DND-41 (cell line): ENCODE measurements at regions not wholly inside any gene's neighbourhood (a gene's known extent, or its start where the extent isn't known, plus 50 kb on each side); places are given as distances from the start of the nearest gene placed in this dataset.

Experiments
- ATAC-seq: fragments of 200-7000 bp; cut with Tn5 transposase; 3 replicates; pipeline ENCODE4 v1.9.1; 2021; ENCODE audit warnings: low read depth; ENCODE audit not compliant: insufficient read depth
- DNase-seq: peaks from one replicate; pipeline ENCODE4 v3.0.0-alpha.2; 2020
- H2AFZ ChIP-seq: 2 replicates; pipeline ENCODE4 v1.6.0; 2012; ENCODE audit warnings: low read depth, low read length
- H3K27ac ChIP-seq: 2 replicates; pipeline ENCODE4 v1.5.1; 2012; ENCODE audit warnings: low read length, inconsistent platforms
- H3K27me3 ChIP-seq: fragments of 200-600 bp; sonication (generic); 2 replicates; pipeline ENCODE4 v1.6.0; 2012; ENCODE audit warnings: low read length, mild to moderate bottlenecking, inconsistent platforms; ENCODE audit not compliant: insufficient read depth, poor library complexity
- H3K36me3 ChIP-seq: 2 replicates; pipeline ENCODE4 v1.5.1; 2012; ENCODE audit warnings: low read length, inconsistent platforms; ENCODE audit not compliant: insufficient read depth
- H3K4me1 ChIP-seq: 2 replicates; pipeline ENCODE4 v1.5.1; 2012; ENCODE audit warnings: mild to moderate bottlenecking, low read length; ENCODE audit not compliant: insufficient read depth
- H3K4me2 ChIP-seq: 2 replicates; pipeline ENCODE4 v1.6.0; 2012; ENCODE audit warnings: mild to moderate bottlenecking, moderate library complexity, low read length, inconsistent platforms; ENCODE audit not compliant: insufficient read depth
- H3K4me3 ChIP-seq, 2 experiments: fragments of 200-600 bp in 1 of 2; shearing (Covaris generic) in 1 of 2; 2 replicates each; pipeline ENCODE4 v1.5.1; 2012 to 2016; ENCODE audit warnings: inconsistent platforms in 2 of 2, low read length in 2 of 2, mild to moderate bottlenecking in 2 of 2, low read depth in 1 of 2, moderate library complexity in 1 of 2
- H3K79me2 ChIP-seq: 2 replicates; pipeline ENCODE4 v1.6.0; 2012; ENCODE audit warnings: low read length, inconsistent platforms; ENCODE audit not compliant: insufficient read depth
- H3K9ac ChIP-seq: 2 replicates; pipeline ENCODE4 v1.6.0; 2012; ENCODE audit warnings: low read depth, mild to moderate bottlenecking, inconsistent platforms, low read length, moderate library complexity
- H3K9me3 ChIP-seq: 2 replicates; pipeline ENCODE4 v1.5.1; 2012; ENCODE audit warnings: low read length, moderate library complexity, mild to moderate bottlenecking, inconsistent platforms; ENCODE audit not compliant: insufficient read depth, severe bottlenecking
- H4K20me1 ChIP-seq: 2 replicates; pipeline ENCODE4 v1.6.0; 2012; ENCODE audit warnings: low read length; ENCODE audit not compliant: insufficient read depth
- EZH2 ChIP-seq: IDR thresholded peaks from 3 replicates; pipeline ENCODE4 v1.6.1; 2012; ENCODE audit warnings: borderline replicate concordance, low read depth, mild to moderate bottlenecking, moderate library complexity, low read length, inconsistent platforms; ENCODE audit not compliant: severe bottlenecking
- TF ChIP-seq, protein P1 (sequence below): IDR thresholded peaks from 2 replicates; pipeline ENCODE4 v1.5.1; 2012; ENCODE audit warnings: borderline replicate concordance, low read length, moderate library complexity, mild to moderate bottlenecking; ENCODE audit not compliant: poor library complexity, severe bottlenecking; ENCODE audit errors: extremely low read depth

DNA sequence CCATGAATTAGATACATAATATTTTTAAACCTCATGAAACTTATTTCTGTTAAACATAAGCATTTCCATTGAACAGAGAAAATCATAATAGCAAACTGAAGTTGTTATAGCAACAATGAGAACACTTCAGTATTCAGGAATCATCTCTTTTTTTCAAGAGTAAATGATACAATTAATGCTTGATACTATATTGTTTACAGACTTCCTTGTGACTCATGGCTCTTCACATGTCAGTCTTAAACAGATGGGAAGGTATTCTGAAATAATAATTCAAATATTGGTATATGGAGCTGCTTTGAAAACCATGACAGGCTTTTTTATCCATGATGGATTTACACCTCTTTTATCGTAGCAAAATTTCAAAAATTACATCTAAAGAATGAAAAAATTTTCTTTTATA is 226.5 kb upstream of the RBMS1 start:
- Histone ChIP-seq H2AFZ (no peak overlapping the region), H3K36me3 (no peaks in the 10 kb centered on the region), H3K4me1 (no peaks in the 10 kb centered on the region), H3K27me3 (no peaks in the 10 kb centered on the region), H3K9ac (no peak overlapping the region), H3K4me2 (no peak overlapping the region), H4K20me1 (no peaks in the 10 kb centered on the region), H3K79me2 (no peaks in the 10 kb centered on the region), H3K27ac (no peak overlapping the region), H3K4me3 (no peak overlapping the region), H3K9me3 (no peaks in the 10 kb centered on the region)
- DNase-seq (no peak), ATAC-seq (no peak)
- TF ChIP-seq, protein P1, sequence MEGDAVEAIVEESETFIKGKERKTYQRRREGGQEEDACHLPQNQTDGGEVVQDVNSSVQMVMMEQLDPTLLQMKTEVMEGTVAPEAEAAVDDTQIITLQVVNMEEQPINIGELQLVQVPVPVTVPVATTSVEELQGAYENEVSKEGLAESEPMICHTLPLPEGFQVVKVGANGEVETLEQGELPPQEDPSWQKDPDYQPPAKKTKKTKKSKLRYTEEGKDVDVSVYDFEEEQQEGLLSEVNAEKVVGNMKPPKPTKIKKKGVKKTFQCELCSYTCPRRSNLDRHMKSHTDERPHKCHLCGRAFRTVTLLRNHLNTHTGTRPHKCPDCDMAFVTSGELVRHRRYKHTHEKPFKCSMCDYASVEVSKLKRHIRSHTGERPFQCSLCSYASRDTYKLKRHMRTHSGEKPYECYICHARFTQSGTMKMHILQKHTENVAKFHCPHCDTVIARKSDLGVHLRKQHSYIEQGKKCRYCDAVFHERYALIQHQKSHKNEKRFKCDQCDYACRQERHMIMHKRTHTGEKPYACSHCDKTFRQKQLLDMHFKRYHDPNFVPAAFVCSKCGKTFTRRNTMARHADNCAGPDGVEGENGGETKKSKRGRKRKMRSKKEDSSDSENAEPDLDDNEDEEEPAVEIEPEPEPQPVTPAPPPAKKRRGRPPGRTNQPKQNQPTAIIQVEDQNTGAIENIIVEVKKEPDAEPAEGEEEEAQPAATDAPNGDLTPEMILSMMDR = no peak
- TF ChIP-seq EZH2 = no peak

DNA sequence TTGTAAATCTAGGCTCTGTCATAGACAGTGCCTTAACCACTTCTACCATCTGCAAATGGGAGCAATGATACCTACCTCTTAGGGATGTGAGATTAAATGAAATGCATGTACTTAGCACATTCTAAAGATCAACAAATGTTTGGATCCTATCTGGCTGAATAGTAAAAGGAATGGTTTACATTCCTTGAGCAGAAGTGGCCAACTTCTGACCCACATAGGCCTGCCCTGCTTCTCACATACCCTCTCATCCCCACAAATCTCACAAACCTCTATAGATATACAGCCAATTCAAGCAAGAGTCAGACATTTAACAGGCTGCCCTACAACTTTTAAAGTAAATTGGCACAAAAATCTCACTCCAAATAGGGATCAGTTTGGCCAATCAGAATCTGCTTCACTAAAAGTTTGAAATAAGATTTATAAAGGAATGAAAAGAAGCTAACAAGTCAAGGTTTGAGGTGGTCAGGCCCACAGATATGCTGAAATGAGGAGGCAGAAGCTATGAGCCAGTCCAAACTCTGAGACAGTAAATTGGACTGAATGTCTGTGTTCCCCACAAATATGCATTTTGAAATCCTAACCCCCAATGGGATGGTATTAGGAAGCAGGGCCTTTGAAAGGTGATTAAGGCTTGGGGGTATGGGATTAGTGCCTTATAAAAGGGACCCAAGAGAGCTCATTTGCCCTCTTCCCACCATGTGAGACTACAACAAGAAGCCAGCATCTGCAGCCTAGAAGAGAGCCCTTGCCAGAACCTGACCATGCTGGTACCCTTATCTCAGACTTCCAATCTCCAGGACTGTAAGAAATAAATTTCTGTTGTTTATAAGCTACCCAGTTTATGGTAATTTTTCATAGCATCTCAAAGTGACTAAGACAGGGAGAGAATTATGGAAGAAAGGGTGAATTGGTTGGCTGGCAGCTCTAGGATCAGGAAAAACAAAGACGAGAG is 227.8 kb upstream of the RBMS1 start:
- Histone ChIP-seq H3K9ac (no peak overlapping the region), H3K4me2 (no peak overlapping the region), H4K20me1 (no peaks in the 10 kb centered on the region), H3K4me1 (no peaks in the 10 kb centered on the region), H3K79me2 (no peaks in the 10 kb centered on the region), H3K27ac (no peak overlapping the region), H3K4me3 (no peak overlapping the region), H3K9me3 (no peaks in the 10 kb centered on the region), H3K27me3 (no peaks in the 10 kb centered on the region), H2AFZ (no peak overlapping the region), H3K36me3 (no peaks in the 10 kb centered on the region)
- ATAC-seq (no peak), DNase-seq (no peak)
- TF ChIP-seq, protein P1 = no peak
- TF ChIP-seq EZH2 = no peak

DNA sequence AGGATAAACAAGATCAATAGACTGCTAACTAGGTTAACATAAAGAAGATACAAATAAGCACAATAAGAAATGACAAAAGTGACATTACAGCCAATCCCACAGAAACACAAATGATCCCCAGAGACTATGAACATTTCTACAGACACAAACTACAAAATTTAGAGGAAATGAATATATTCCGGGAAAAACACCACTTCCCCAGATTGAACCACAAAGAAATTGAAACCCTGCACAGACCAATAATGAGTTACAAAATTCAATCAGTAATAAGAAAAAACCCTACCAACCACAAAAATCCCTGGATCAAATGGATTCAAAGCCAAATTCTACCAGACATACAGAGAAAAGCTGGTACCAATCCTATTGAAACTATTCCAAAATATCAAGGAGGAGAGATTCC is 232.4 kb upstream of the RBMS1 start:
- DNase-seq (no peak), ATAC-seq (no peak)
- Histone ChIP-seq H3K27ac (no peak overlapping the region), H3K9me3 (no peaks in the 10 kb centered on the region), H3K4me3 (no peak overlapping the region), H4K20me1 (no peaks in the 10 kb centered on the region), H3K36me3 (no peaks in the 10 kb centered on the region), H3K9ac (no peak overlapping the region), H3K79me2 (no peaks in the 10 kb centered on the region), H3K4me2 (no peak overlapping the region), H3K27me3 (no peaks in the 10 kb centered on the region), H2AFZ (no peak overlapping the region), H3K4me1 (no peaks in the 10 kb centered on the region)
- TF ChIP-seq, protein P1 = no peak
- TF ChIP-seq EZH2 = no peak
